GM12864 (cell line): ENCODE measurements at regions not wholly inside any gene's neighbourhood (a gene's known extent, or its start where the extent isn't known, plus 50 kb on each side); places are given as distances from the start of the nearest gene placed in this dataset.
"Not testable (repeated sequence)": the region's sequence is repeated elsewhere in the genome, so short reads cannot be mapped to it uniquely, and the experiment has no call there.

Experiments
- DNase-seq: peaks from one replicate; pipeline ENCODE4 v3.0.0-alpha.2; 2011; ENCODE audit warnings: low read depth
- H3K4me3 ChIP-seq: 2 replicates; pipeline ENCODE4 v1.5.1; 2011; ENCODE audit warnings: mild to moderate bottlenecking, low read depth, low read length, control low read depth
- TF ChIP-seq, protein P1 (sequence below): IDR thresholded peaks from 2 replicates; pipeline ENCODE4 v1.5.1; 2011; ENCODE audit warnings: low read depth, mild to moderate bottlenecking, moderate library complexity, low read length, control low read depth, inconsistent platforms; ENCODE audit errors: missing control alignments

DNA sequence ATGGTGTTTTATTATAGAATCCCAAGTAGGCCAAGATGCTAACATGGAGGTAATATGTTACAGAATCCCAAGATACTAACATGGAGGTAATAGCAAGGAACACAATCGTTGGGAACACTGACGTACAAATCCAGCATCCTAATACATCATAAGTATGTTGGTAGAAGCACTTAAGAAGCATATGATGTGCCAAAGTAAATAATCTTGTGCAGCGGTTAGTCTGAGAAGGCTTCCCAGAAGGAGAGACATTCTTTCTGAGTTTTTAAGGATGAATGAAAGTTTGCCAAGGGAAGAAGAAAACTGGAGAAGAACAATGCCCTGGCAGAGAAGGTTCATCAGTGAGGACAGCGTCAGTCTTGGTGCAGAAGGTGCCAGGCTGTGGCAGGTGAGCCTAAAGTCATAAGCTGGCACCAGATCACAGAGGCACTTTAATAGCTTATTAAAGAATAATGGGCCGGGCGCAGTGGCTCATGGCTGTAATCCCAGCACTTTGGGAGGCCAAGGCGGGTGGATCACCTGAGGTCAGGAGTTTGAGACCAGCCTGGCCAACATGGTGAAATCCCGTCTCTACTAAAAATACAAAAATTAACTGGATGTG lies 294.5 kb upstream of the PIK3R1 start:
- TF ChIP-seq, protein P1, sequence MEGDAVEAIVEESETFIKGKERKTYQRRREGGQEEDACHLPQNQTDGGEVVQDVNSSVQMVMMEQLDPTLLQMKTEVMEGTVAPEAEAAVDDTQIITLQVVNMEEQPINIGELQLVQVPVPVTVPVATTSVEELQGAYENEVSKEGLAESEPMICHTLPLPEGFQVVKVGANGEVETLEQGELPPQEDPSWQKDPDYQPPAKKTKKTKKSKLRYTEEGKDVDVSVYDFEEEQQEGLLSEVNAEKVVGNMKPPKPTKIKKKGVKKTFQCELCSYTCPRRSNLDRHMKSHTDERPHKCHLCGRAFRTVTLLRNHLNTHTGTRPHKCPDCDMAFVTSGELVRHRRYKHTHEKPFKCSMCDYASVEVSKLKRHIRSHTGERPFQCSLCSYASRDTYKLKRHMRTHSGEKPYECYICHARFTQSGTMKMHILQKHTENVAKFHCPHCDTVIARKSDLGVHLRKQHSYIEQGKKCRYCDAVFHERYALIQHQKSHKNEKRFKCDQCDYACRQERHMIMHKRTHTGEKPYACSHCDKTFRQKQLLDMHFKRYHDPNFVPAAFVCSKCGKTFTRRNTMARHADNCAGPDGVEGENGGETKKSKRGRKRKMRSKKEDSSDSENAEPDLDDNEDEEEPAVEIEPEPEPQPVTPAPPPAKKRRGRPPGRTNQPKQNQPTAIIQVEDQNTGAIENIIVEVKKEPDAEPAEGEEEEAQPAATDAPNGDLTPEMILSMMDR: no peak
- no peak overlapping the region for H3K4me3 ChIP-seq
- no peak for DNase-seq

DNA sequence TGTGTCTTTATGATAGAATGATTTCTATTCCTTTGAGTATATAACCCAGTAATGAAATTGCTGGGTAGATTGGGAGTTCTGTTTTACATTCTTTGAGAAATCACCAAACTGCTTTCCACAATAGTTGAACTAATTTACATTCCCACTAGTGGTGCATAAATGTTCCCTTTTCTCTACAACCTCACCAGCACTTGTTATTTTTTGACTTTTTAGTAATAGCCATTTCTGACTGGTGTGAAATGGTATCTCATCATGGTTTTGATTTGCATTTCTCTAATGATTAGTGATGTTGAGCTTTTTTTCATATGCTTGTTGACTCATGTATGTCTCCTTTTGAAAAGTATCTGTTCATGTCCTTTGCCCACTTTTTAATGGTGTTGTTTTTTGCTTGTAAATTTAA lies 296.0 kb upstream of the PIK3R1 start:
- DNase-seq, H3K4me3 ChIP-seq: not testable (repeated sequence)

DNA sequence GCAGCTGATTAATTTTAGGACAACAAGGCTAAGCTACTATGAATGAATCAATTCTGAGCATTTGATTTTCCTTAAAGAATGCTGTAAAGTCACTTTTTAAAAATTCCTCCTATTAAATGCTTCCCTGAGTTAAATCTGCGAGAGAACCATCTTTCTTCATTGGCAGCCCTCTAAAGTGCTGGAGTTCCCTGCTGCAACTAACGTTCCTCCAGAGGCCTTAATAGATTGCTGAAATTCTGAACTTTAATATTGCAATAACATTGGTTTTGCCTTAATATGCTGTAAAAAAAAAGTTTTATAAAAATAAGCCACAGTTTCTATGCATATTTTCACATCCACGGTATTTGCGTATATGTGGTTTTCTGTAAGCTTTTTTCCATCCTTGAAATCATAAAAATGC lies 298.0 kb upstream of the PIK3R1 start:
- TF ChIP-seq, protein P1: no peak
- H3K4me3 ChIP-seq: no peak overlapping the region
- DNase-seq: no peak

DNA sequence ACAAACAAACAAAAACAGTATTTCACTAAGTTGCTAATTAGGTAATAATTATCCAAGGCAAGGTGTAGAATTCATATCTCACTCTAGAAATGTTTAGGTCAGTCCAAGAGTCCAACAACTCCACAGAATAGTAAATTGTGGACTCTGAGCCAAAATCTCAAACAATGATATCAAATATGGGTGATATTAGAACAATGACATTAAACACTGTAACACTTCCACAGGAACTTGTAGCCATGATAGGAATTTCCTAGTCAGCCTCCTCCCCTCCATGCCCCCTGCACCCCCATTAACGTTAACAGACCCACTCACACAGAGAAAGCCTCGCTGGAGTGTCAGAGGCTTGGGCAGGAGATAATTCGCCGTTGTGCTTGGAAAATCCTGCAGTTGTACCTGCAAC lies 305.0 kb upstream of the PIK3R1 start:
- no peak for DNase-seq
- H3K4me3 ChIP-seq: no peak overlapping the region
- TF ChIP-seq, protein P1: no peak

DNA sequence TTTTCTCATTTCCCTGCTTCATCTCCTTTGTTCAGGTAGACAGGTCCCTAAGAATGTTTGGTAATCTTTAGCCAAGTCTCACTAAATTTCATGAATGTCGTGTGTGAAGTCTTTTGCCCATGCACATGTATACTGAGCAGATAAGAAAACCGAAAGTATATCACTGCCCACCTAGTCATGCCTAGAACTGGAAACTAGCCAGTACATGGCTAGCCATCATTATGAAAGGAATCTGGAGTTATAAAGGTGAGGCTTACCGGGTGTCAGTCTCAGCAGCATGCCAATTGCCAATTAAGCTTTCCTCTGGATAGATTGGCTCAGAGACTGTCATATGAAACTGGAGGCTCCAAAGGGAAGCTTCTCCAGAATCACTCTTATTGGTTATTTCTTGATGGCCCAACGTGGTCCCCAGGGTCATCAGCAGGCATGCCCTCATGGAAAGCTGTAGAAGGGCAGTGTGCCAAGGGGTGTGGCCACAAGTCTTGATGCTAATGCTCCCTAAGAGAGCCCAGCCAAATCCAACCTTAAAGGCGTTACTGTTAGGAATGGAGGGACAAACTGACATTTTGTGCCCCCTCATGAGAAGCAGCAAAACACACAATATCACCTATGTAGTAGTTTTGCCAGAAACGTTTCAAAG lies 307.3 kb upstream of the PIK3R1 start:
- DNase-seq: no peak
- H3K4me3 ChIP-seq: no peak overlapping the region

DNA sequence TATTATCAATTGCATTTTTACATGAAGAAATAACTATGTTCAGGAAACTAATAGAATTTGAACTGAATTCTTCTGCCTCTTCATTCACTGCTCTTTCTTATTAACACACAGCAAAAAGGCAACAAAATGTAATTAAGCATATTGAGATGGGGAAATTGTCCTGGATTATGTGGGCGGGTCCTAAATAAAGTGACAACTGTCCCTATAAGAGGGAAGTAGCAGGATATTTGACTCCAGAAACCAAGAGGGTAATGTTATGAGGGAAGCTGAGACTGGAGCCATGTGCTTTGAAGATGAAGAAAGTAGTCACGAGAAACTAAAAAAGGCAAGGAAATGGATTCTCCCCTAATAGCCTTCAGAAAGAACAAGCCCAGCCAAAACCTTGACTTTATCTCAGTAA lies 311.2 kb upstream of the PIK3R1 start:
- TF ChIP-seq, protein P1: no peak
- no peak overlapping the region for H3K4me3 ChIP-seq
- DNase-seq: no peak

More for the DNA sequence above, 307.3 kb upstream of the PIK3R1 start:
- TF ChIP-seq, protein P1: no peak

DNA sequence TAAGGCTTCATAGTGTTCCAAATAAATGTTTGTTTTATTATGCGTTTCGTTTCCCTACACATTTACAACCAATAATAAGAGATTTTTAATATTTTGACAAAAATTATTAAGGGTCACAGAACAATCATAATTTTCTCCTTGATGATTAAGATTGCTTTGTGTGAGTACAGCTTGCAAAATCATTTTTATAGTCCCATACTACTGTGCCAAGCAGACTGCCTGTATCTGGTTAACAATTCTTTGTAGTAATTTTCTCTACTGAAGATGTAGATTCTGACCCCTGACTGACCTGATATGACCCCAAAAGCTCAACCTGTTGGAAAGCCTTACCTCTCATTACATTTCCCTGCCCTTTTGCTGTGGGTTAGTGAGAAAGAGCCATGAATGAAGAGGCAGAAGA lies 311.9 kb upstream of the PIK3R1 start:
- TF ChIP-seq, protein P1: no peak
- H3K4me3 ChIP-seq: no peak overlapping the region
- DNase-seq: no peak
